CD4-positive, alpha-beta T cell treated with Interleukin-12 subunit alpha and Interleukin-12 subunit beta, for 1 hour (primary cell): ENCODE measurements at regions not wholly inside any gene's neighbourhood (a gene's known extent, or its start where the extent isn't known, plus 50 kb on each side); places are given as distances from the start of the nearest gene placed in this dataset.

Experiments
- DNase-seq: peaks from one replicate; pipeline ENCODE4 v3.0.0-alpha.2; 2020

DNA sequence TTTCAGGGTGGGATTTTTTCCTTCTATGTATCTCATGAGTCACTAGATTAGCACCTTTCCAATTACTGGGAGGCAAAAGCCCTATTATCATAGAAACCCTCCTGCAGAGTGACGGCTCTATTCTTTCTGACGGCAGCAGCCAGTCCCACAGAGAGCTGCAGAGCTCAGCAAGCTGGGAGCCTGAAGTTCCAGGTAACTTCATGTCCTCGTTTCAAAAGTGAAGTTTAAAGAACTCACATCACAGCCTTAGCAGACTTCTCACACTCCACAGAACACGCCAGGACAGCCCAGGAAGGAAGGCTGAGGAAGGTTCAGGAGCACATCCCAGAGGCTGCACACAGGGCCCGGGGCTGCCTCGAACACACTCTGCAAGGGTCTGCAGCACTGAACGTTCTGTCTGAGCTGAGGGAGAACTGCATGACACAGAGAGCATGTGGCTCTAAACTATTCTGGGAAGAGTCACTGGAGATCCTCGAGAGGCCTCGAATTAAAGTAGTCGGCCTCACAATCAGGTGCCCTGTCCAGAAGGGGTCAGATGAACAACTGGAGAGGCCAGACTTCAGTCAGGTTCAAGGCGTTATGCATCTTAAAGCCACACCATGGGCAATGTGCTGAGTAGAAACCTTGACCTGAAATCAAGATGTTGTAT lies 104.2 kb upstream of the DRD2 start:
- DNase-seq = no peak

DNA sequence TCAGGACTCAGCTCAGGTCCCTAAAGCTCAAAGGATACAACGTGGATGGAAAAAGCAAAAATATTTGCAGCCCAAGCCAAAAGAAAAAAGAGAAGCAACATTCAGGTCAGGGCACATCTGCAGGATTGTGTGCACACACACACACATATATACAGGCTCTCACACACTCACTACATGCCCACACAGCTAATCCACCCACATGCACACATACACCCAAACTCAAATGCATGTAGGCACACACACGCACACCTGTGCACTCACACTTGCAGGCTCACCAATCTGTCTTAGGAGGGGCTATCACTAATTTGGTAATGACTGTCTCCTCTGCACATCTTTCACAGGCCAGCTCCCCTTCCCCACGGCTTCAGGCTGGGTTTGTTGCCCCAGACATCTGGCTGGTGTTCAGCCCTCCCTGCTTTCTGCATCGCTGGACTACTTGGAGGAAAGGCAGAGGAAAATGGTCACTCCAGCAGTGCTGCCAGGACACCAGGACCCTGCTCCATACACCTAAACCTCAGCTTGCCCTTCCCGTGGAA lies 103.6 kb upstream of the DRD2 start:
- no peak for DNase-seq

GRCh38 chr11:113578033-113578380 lies 102.8 kb upstream of the DRD2 start:
- DNase-seq = no peak

DNA sequence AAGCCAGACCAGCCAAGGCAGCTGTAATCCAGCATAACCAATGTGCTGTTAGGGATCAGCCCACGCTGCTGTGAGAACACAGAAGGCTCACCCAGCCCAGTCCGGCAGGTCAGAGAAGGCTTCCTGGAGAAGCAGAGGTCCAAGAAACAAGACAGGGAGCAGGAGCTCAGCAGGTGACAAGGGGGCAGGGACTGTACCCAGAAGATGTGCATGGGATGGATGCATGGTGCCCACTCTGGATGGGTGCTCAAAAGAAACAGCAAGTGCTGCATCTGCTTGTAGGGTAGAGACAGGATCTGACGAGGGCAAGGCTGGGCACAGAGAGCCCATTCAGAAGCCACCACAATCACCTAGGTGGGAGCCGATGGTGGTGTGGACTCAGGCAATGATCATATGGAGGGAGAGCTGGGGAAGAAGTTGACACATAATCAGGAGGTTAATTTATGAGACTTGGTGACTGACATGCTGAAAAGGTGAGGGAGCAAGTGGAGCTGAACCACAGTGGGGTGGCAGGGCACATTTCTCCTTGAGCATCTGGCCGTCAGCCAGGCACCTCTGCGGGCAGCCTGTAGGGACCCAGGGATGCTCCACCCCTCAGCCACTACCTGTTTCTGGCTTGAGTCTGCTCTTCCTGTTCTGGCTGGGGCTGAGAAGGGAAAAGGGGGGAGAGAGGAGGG lies 102.3 kb upstream of the DRD2 start:
- no peak for DNase-seq

DNA sequence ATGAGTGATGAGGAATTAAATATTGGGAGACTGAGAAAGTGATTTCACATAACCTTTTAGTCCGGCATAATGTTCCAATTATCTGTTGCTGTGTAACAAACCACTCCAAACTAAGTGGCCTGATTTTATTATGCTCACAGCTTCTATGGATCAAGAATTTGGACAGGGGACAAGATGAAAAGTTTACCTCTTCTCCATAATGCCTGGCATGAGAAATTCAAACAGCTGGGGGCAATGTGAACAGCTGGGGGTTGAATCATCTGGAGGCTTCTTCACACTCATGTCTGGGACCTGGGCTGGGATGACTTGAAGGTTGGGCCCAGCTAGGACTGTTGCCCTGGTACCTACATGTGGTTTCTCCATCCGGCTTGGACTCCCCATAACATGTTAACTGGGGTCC lies 99.4 kb upstream of the DRD2 start:
- DNase-seq = no peak

- DNase-seq = no peak
Observed at GRCh38 chr11:113574171-113574570, 99.0 kb upstream of the DRD2 start.

DNA sequence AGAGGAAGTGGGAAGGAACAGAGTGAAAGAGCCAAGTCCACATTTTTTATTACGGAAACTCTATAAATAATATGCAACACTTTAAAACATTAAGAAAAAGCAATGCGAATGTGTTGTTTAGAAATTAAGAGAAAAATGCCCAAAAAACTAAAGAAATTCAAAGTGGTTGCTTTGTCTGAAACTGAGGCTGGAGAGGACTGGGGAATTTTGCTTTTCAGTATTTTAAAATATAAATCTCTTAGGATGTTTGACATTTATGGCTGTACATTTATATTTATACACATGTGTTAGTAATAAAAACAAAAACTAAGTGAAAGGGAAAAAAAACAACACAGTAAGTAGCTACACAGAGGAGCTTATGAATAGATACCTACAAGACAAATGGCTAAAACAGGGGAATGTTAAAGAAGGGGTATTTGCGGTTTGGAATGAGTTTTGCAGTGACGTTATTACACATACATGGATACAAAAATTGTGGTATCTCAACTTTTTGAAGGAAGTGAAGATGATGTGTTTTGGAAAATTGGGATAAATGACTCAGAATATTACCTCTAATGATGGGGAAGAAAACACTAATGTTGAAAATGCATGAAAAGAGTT lies 97.0 kb upstream of the DRD2 start:
- no peak for DNase-seq

- DNase-seq = no peak
Observed at GRCh38 chr11:113571531-113571930, 96.3 kb upstream of the DRD2 start.

GRCh38 chr11:113570906-113571305 lies 95.7 kb upstream of the DRD2 start:
- DNase-seq = no peak

DNA sequence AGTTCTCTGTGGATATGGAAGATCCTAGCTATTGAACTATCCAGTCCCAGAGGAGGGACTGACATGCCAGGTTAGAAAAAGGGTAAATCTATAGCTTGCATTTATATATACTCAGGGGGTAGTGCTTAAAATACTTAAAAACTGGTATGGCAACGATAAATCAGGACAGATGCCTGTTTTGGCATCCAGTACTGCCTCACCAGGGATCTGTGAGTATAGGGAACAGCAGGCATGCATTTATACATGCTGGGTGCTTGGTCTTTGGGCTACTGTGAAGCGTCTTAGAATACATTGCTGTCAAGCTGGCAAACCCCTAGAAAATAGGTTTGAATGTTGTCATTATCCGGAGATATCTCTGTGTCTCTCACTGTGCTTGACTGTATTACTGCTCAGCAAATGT lies 94.2 kb upstream of the DRD2 start:
- DNase-seq = no peak

DNA sequence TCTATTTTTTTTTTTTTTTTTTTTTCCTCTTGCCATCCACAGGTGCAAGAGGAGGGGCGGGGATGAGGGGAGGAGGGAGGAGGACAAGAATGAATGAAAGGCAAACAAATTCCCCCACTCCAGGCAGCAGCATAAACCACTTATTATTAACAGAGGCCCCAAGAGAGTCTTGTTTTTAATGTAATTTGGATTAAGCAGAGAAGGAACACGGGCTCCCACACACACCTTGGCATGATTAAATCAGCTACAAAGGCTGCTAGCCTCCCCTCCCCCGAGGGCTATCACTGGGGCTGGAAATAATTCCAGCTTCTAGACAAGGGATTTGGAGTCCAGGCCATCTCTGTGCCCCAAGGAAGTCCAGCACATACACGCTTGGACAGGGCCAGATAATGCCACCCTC lies 93.4 kb upstream of the DRD2 start:
- no peak for DNase-seq

DNA sequence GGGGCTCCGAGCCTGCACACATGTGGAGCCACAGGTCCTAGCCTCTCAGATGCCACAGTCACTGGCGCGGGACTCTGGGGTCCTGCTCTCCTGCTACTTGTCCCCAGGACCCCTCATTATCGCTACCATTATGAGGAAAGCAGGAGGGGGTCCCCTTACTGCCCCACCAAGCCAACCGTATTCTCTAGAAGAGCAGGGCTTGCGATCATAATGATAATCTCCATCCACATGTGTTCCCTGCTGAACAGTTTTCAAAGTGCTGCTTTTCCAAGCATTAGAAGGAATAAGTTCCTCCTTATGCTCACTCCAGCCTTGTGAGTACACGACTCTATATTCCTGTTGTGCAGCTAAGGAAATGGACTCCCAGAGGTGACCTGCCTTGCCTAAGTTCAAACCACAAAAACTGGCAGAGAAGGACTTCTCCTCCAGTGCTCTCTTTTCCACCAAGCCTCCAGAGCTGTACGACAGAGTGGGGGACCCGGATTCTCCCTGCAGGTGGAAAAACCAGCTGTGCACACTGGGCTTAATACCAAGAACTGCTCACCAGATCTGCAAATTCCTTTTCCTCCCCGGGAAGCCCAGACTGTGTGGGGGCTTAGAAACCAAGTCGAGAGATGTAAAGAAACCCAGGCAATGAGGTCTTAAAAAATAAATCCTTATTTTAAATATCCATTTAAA lies 92.8 kb upstream of the DRD2 start:
- no peak for DNase-seq

GRCh38 chr11:113567097-113567496 lies 91.9 kb upstream of the DRD2 start:
- DNase-seq = no peak

DNA sequence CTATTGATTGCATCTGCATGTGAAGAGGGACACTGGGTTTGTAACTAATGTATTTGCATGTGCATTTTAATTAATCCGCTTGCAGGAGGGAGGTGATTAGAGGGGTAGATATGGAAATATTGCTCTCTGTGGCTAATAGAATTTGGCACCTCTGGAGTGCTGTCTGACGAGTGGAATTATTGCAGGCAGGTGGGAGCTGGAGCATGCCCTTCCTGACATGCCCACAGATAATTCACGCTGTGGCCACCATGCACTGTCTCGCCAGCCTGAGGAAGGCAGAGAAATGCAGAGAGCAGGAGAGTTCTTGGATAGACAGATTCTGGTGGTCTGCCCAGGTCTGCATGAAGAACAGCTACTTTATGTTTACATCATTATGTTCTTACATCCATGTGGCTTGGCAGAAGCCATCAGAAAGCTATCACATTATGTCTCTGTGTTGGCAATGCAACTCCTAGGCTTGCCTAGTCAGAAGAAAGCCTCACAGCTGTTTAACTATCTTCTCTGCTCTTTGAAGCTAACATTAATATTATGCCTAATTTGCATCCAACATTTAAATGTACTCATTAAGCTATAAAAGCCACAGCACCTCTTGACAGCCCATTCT lies 89.4 kb upstream of the DRD2 start:
- DNase-seq = no peak

- no peak for DNase-seq
Observed at GRCh38 chr11:113563766-113564526, 88.7 kb upstream of the DRD2 start.

GRCh38 chr11:113562981-113563461 lies 87.8 kb upstream of the DRD2 start:
- no peak for DNase-seq

DNA sequence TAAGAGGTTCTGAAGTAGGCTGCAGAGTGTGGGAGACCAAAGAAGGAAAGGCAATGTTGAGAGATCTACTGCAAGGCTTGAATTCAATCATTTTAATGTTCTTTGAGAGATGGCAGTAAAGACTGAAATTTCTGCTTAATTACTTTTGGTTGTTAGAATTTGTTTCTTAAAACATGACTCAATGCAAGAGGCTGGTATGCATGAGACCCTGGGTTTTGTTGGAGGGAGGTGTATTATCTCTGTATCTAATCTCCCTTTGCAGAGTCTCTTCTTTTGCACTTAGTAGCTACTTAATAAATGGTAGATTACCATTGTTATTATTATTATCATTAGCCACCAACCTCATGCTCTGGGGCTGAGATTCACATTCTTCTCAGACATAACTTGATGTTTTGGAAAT lies 87.4 kb upstream of the DRD2 start:
- DNase-seq = no peak

DNA sequence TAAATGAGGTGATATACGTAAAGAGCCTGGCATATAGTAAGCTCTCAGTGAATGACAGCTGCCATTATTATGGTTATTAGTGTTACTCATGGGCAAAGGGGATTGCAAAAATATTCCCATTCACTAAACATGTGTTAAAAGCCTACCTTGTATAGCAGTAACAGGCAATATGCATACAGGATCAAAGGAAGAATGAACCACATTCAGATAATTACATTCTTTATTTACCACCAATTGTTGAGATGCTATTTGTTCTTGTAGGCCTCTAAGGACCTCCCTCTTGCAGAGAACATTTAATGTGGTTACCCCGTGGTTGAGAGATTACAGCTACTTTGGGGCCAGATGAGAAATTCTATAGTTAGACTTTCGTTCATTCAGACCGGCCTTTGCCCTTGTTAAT lies 82.7 kb upstream of the DRD2 start:
- DNase-seq = no peak

- DNase-seq = no peak
Observed at GRCh38 chr11:113556036-113556435, 80.8 kb upstream of the DRD2 start.

- DNase-seq = no peak
Observed at GRCh38 chr11:113555071-113555619, 79.9 kb upstream of the DRD2 start.

GRCh38 chr11:113554526-113554925 lies 79.3 kb upstream of the DRD2 start:
- DNase-seq = no peak

- no peak for DNase-seq
Observed at GRCh38 chr11:113553915-113554314, 78.7 kb upstream of the DRD2 start.
